Cardiac fibroblast (primary cell): ENCODE measurements at regions not wholly inside any gene's neighbourhood (a gene's known extent, or its start where the extent isn't known, plus 50 kb on each side); places are given as distances from the start of the nearest gene placed in this dataset.

Experiments
- DNase-seq, 2 donors: peaks; one replicate each; pipeline versions ENCODE4 v3.0.0 to v3.0.0-alpha.2; 2010; ENCODE audit warnings: low read depth in 2 of 2
- H3K4me3 ChIP-seq, 2 donors: replicated peaks in 1 of 2; 1 replicate in 1 of 2; 2 replicates in 1 of 2; pipeline ENCODE4 v1.5.1; 2011; ENCODE audit warnings: low read depth in 2 of 2, low read length in 2 of 2, mild to moderate bottlenecking in 2 of 2, moderate library complexity in 1 of 2
- CTCF ChIP-seq: IDR thresholded peaks from one replicate; pipeline ENCODE4 v1.5.1; 2011; ENCODE audit warnings: low read depth, mild to moderate bottlenecking, low read length, inconsistent platforms

GRCh38 chr11:134751766-134752165 lies 339.7 kb upstream of the B3GAT1 start:
- DNase-seq, result no peak

GRCh38 chr11:134751031-134751585 lies 339.1 kb upstream of the B3GAT1 start:
- TF ChIP-seq CTCF, result no peak
- H3K4me3 ChIP-seq, result no peak overlapping the region
- DNase-seq, result no peak

More at GRCh38 chr11:134751766-134752165, 339.7 kb upstream of the B3GAT1 start:
- no peak overlapping the region for H3K4me3 ChIP-seq
- no peak for TF ChIP-seq CTCF

- H3K4me3 ChIP-seq, result no peak overlapping the region
- no peak for DNase-seq
- TF ChIP-seq CTCF, result no peak
Observed at GRCh38 chr11:134750619-134751018, 338.6 kb upstream of the B3GAT1 start.

- no peak for DNase-seq
- H3K4me3 ChIP-seq, result no peak overlapping the region
- TF ChIP-seq CTCF, result no peak
Observed at GRCh38 chr11:134749040-134749839, 337.2 kb upstream of the B3GAT1 start.

GRCh38 chr11:134746609-134747008 lies 334.6 kb upstream of the B3GAT1 start:
- DNase-seq, result no peak
- H3K4me3 ChIP-seq, result no peak overlapping the region
- no peak for TF ChIP-seq CTCF

- H3K4me3 ChIP-seq, result no peak overlapping the region
- DNase-seq, result no peak
- TF ChIP-seq CTCF, result no peak
Observed at GRCh38 chr11:134745456-134745855, 333.4 kb upstream of the B3GAT1 start.
